ENCODE measurements at regions not wholly inside any gene's neighbourhood (a gene's known extent, or its start where the extent isn't known, plus 50 kb on each side); places are given as distances from the start of the nearest gene placed in this dataset.
"Not testable (repeated sequence)": the region's sequence is repeated elsewhere in the genome, so short reads cannot be mapped to it uniquely, and the experiment has no call there.

DNA sequence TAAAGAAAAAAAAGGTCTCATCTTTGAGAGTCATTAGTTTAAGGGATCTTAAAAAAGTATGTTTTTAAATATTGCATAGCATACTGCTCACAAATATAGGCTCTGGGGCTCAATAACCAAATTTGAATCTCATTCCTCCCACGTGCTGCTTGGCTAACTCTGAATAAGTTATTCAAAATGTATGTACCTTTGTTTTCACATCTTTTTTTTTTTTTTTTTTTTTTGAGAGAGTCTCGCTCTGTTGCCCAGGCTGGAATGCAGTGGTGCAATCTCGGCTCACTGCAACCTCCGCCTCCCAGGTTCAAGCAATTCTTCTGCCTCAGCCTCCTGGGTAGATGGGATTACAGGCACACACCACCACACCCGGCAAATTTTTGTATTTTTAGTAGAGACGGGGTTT is 335.6 kb downstream of the CRPPA start:
- not testable (repeated sequence) for TF ChIP-seq CTCF (IDR thresholded peaks at IDR 0.05); POLR2AphosphoS5 (IDR thresholded peaks at IDR 0.05; ENCODE audit: low read depth, low read length); SIN3A (IDR thresholded peaks at IDR 0.05; ENCODE audit: borderline replicate concordance, insufficient read depth, low read depth, low read length)

Measured in Panc1 (cell line).